ENCODE measurements at regions not wholly inside any gene's neighbourhood (a gene's known extent, or its start where the extent isn't known, plus 50 kb on each side); places are given as distances from the start of the nearest gene placed in this dataset.

GRCh38 chr2:207320381-207321159 lies 154.8 kb upstream of the KLF7 start:
- Mint-ChIP-seq H3K9me3 (ENCODE audit: low read depth) (no peaks in the 10 kb centered on the region), H3K4me1 (ENCODE audit: low read depth) (peaks cover 15% of the 10 kb centered on the region), H3K36me3 (ENCODE audit: low read depth) (no peaks in the 10 kb centered on the region), H3K4me3 (ENCODE audit: unreplicated experiment) (no peak overlapping the region), H3K27me3 (ENCODE audit: low read depth) (no peaks in the 10 kb centered on the region), H3K27ac (ENCODE audit: unreplicated experiment) (peak overlapping the region; percentile 34)
- DNase-seq (ENCODE audit: low spot score): no peak
- peak; percentile 38 for TF ChIP-seq CTCF (IDR thresholded peaks at IDR 0.05)

DNA sequence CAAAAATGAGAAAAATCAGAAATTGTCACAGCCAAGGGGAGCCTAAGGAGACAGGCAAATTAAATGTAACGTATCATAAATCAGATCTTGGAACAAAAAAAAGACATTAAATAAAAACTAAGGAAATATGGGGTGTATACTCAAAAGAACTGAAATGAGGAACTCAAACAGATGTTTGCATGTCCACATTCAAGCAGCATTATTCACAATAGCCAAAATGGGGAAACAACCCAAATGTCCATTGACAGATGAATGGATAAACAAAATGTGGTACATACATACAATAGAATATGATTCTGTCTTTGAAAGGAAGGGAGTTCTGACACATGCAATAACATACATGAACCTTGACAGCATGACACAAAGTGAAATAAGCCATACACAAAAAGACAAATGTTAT lies 155.8 kb upstream of the KLF7 start:
- no peaks in the 10 kb centered on the region for H3K36me3 Mint-ChIP-seq (ENCODE audit: low read depth)
- no peak for DNase-seq (ENCODE audit: low spot score)
- no peak overlapping the region for H3K4me3 Mint-ChIP-seq (ENCODE audit: unreplicated experiment)
- H3K4me1 Mint-ChIP-seq (ENCODE audit: low read depth): peaks cover 15% of the 10 kb centered on the region
- H3K27me3 Mint-ChIP-seq (ENCODE audit: low read depth): no peaks in the 10 kb centered on the region
- TF ChIP-seq CTCF (IDR thresholded peaks at IDR 0.05): no peak
- no peaks in the 10 kb centered on the region for H3K9me3 Mint-ChIP-seq (ENCODE audit: low read depth)
- H3K27ac Mint-ChIP-seq (ENCODE audit: unreplicated experiment): no peak overlapping the region

GRCh38 chr2:207324001-207324400 lies 158.3 kb upstream of the KLF7 start:
- Mint-ChIP-seq H3K27ac (ENCODE audit: unreplicated experiment) (no peak overlapping the region), H3K9me3 (ENCODE audit: low read depth) (no peaks in the 10 kb centered on the region), H3K4me3 (ENCODE audit: unreplicated experiment) (no peak overlapping the region), H3K4me1 (ENCODE audit: low read depth) (no peaks in the 10 kb centered on the region), H3K36me3 (ENCODE audit: low read depth) (no peaks in the 10 kb centered on the region), H3K27me3 (ENCODE audit: low read depth) (no peaks in the 10 kb centered on the region)
- TF ChIP-seq CTCF (IDR thresholded peaks at IDR 0.05): no peak
- DNase-seq (ENCODE audit: low spot score): no peak

DNA sequence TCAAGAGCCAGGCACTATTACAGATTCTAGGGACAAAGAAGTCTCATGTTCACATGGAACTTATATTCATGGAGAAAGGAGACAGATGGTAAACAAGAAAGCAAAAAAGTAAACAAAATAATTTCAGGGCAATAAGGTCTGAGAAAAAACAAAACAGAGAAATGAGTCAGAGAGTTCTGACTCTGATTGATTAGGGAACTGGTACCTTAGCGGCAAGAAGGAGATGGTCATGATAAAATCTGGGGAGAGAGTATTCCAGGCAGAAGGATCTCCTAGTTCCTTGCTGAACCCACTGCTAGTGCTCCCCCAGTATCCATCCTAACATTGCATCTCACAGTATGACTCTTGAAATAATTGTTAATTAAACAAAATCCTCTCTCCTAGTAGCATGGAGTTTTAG lies 161.8 kb upstream of the KLF7 start:
- Mint-ChIP-seq H3K4me3 (ENCODE audit: unreplicated experiment) (no peak overlapping the region), H3K36me3 (ENCODE audit: low read depth) (no peaks in the 10 kb centered on the region), H3K27me3 (ENCODE audit: low read depth) (no peaks in the 10 kb centered on the region), H3K27ac (ENCODE audit: unreplicated experiment) (no peak overlapping the region), H3K9me3 (ENCODE audit: low read depth) (no peaks in the 10 kb centered on the region), H3K4me1 (ENCODE audit: low read depth) (peaks cover 23% of the 10 kb centered on the region)
- no peak for DNase-seq (ENCODE audit: low spot score)
- no peak for TF ChIP-seq CTCF (IDR thresholded peaks at IDR 0.05)

DNA sequence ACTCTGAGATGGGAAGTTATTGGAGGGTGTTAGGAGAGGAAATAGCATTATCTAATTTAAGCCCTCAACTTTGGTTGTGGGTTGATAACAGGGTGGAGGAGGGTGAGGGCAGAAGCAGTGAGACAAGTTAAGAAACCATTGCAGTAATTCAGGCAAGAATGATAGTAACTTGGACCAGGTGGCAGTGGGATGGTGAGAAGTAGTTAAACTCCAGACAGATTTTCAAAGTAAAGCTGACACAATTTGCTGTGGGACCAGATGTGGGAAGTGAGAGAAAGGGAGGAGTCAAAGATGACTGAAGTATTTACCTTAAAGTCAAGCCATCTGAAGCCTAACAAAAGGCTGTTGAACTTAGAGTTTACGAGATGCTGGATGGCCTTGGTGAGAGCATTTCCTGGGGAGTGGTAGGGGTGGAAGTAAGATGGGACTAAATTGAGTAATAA lies 163.2 kb upstream of the KLF7 start:
- no peaks in the 10 kb centered on the region for H3K9me3 Mint-ChIP-seq (ENCODE audit: low read depth)
- H3K4me3 Mint-ChIP-seq (ENCODE audit: unreplicated experiment): no peak overlapping the region
- no peaks in the 10 kb centered on the region for H3K36me3 Mint-ChIP-seq (ENCODE audit: low read depth)
- H3K4me1 Mint-ChIP-seq (ENCODE audit: low read depth): peaks cover 36% of the 10 kb centered on the region
- no peak for DNase-seq (ENCODE audit: low spot score)
- TF ChIP-seq CTCF (IDR thresholded peaks at IDR 0.05): no peak
- H3K27me3 Mint-ChIP-seq (ENCODE audit: low read depth): no peaks in the 10 kb centered on the region
- no peak overlapping the region for H3K27ac Mint-ChIP-seq (ENCODE audit: unreplicated experiment)

Measured in chondrocyte (in vitro differentiated cells).